ENCODE measurements at regions not wholly inside any gene's neighbourhood (a gene's known extent, or its start where the extent isn't known, plus 50 kb on each side); places are given as distances from the start of the nearest gene placed in this dataset.

GRCh38 chr12:34399631-34400410 is 377.5 kb downstream of the ALG10 start:
- Histone ChIP-seq H3K4me1 (ENCODE audit: control insufficient read depth, insufficient read depth, low read length) (no peaks in the 10 kb centered on the region), H3K36me3 (ENCODE audit: control insufficient read depth in 2 of 2, insufficient read depth in 1 of 2, low read length in 2 of 2) (no peaks in the 10 kb centered on the region), H3K9me3 (ENCODE audit: control insufficient read depth, insufficient read depth, low read depth, low read length) (no peaks in the 10 kb centered on the region), H3K27ac (ENCODE audit: extremely low read depth, low read depth, low read length) (no peak overlapping the region), H3K4me3 (ENCODE audit: low read depth, low read length) (no peak overlapping the region)
- POLR2A ChIA-PET, result no interaction called here
- TF ChIP-seq ZFP41 (tag by site-specific recombination; IDR thresholded peaks at IDR 0.05; ENCODE audit: borderline replicate concordance) (no peak), ZNF518A (tag by site-specific recombination; conservative IDR thresholded peaks at IDR 0.05; ENCODE audit: low read depth) (no peak), ZNF560 (tag by site-specific recombination; IDR thresholded peaks at IDR 0.05; ENCODE audit: borderline replicate concordance) (no peak), ZNF174 (tag by site-specific recombination; IDR thresholded peaks at IDR 0.05) (no peak), SP2 (tag by site-specific recombination; IDR thresholded peaks at IDR 0.05) (no peak), ZNF692 (tag by site-specific recombination; IDR thresholded peaks at IDR 0.05) (no peak), ZNF214 (tag by site-specific recombination; IDR thresholded peaks at IDR 0.05; ENCODE audit: borderline replicate concordance) (no peak), KLF8 (tag by site-specific recombination; IDR thresholded peaks at IDR 0.05) (no peak), MEIS1 (CRISPR knock-in tag; IDR thresholded peaks at IDR 0.05; ENCODE audit: borderline replicate concordance) (no peak), ZNF585B (tag by site-specific recombination; IDR thresholded peaks at IDR 0.05) (no peak), ZNF16 (tag by site-specific recombination; IDR thresholded peaks at IDR 0.05; ENCODE audit: low read depth) (no peak), HIC1 (tag by site-specific recombination; IDR thresholded peaks at IDR 0.05) (no peak)
- CTCF ChIA-PET, result no interaction called here

- no peak overlapping the region for H3K4me3 ChIP-seq (ENCODE audit: low read depth, low read length)
- H3K4me1 ChIP-seq (ENCODE audit: control insufficient read depth, insufficient read depth, low read length), result no peaks in the 10 kb centered on the region
- H3K27ac ChIP-seq (ENCODE audit: extremely low read depth, low read depth, low read length), result no peak overlapping the region
- H3K36me3 ChIP-seq (ENCODE audit: control insufficient read depth in 2 of 2, insufficient read depth in 1 of 2, low read length in 2 of 2), result no peaks in the 10 kb centered on the region
- TF ChIP-seq ZFP41 (tag by site-specific recombination; IDR thresholded peaks at IDR 0.05; ENCODE audit: borderline replicate concordance), result no peak
- no peaks in the 10 kb centered on the region for H3K9me3 ChIP-seq (ENCODE audit: control insufficient read depth, insufficient read depth, low read depth, low read length)
- POLR2A ChIA-PET, result no interaction called here
- CTCF ChIA-PET, result no interaction called here
Observed at GRCh38 chr12:34400411-34400881, 378.1 kb downstream of the ALG10 start.
